SU-DHL-6 (cell line): ENCODE measurements at regions not wholly inside any gene's neighbourhood (a gene's known extent, or its start where the extent isn't known, plus 50 kb on each side); places are given as distances from the start of the nearest gene placed in this dataset.
"Not testable (repeated sequence)": the region's sequence is repeated elsewhere in the genome, so short reads cannot be mapped to it uniquely, and the experiment has no call there.

Source experiments
- H2AFZ ChIP-seq: fragments of 200-600 bp; sonication (generic); 2 replicates; pipeline ENCODE4 v1.6.1; 2014; ENCODE audit warnings: low read depth, mild to moderate bottlenecking, moderate library complexity, mixed read lengths, antibody characterized with exemption, low read length; ENCODE audit not compliant: severe bottlenecking
- H3F3A ChIP-seq: fragments of 200-600 bp; shearing (Covaris generic); 2 replicates; pipeline ENCODE4 v1.6.0; 2016; ENCODE audit warnings: antibody characterized with exemption, mild to moderate bottlenecking; ENCODE audit not compliant: insufficient read depth
- H3K27ac ChIP-seq: fragments of 200-600 bp; sonication (generic); 2 replicates; pipeline ENCODE4 v1.5.1; 2016; ENCODE audit warnings: low read depth, mild to moderate bottlenecking, low read length, moderate library complexity, mixed read lengths
- H3K27me3 ChIP-seq: fragments of 200-600 bp; sonication (generic), shearing (Covaris generic); 2 replicates; pipeline ENCODE4 v1.6.0; 2014; ENCODE audit warnings: mild to moderate bottlenecking, low read length
- H3K36me3 ChIP-seq: fragments of 200-600 bp; sonication (generic); 2 replicates; pipeline ENCODE4 v1.6.1; 2014; ENCODE audit warnings: mild to moderate bottlenecking, low read length, mixed read lengths
- H3K4me2 ChIP-seq: fragments of 300-600, 200-600 bp; shearing (Covaris generic), sonication (generic); 2 replicates; pipeline ENCODE4 v1.6.0; 2014; ENCODE audit warnings: low read length, low read depth, mild to moderate bottlenecking; ENCODE audit not compliant: poor library complexity, severe bottlenecking
- H3K4me3 ChIP-seq: fragments of 200-600 bp; sonication (generic); 2 replicates; pipeline ENCODE4 v1.5.1; 2014; ENCODE audit warnings: antibody characterized with exemption, low read length, mild to moderate bottlenecking, mixed read lengths; ENCODE audit not compliant: insufficient read depth, poor library complexity, severe bottlenecking
- H3K79me2 ChIP-seq: fragments of 200-600 bp; sonication (generic); 2 replicates; pipeline ENCODE4 v1.6.1; 2014; ENCODE audit warnings: mild to moderate bottlenecking, low read length, moderate library complexity; ENCODE audit not compliant: insufficient read depth
- H3K9ac ChIP-seq: fragments of 200-600 bp; sonication (generic); 2 replicates; pipeline ENCODE4 v1.7.0; 2014; ENCODE audit warnings: mild to moderate bottlenecking, low read length
- H3K9me2 ChIP-seq: fragments of 200-600 bp; sonication (generic); replicated peaks from 2 replicates; pipeline ENCODE4 v1.6.1; 2014; ENCODE audit warnings: low read length; ENCODE audit not compliant: insufficient read depth
- H3K9me3 ChIP-seq: fragments of 200-600 bp; sonication (generic); 2 replicates; pipeline ENCODE4 v1.6.1; 2014; ENCODE audit warnings: low read length, mixed read lengths; ENCODE audit not compliant: insufficient read depth
- H4K20me1 ChIP-seq: fragments of 200-600 bp; sonication (generic); 2 replicates; pipeline ENCODE4 v1.6.1; 2014; ENCODE audit warnings: low read depth, mild to moderate bottlenecking, antibody characterized with exemption, low read length, moderate library complexity, mixed read lengths
- CTCF ChIP-seq: fragments of 200-600 bp; sonication (generic); IDR thresholded peaks from one replicate; pipeline ENCODE4 v1.5.1; 2017; ENCODE audit warnings: antibody characterized with exemption, mild to moderate bottlenecking, low read length, moderate library complexity; ENCODE audit not compliant: insufficient read depth, poor library complexity, severe bottlenecking
- EZH2phosphoT487 ChIP-seq: fragments of 200-600 bp; sonication (generic), shearing (Covaris generic); conservative IDR thresholded peaks from 2 replicates; pipeline ENCODE4 v1.6.1; 2018; ENCODE audit warnings: mild to moderate bottlenecking, antibody characterized with exemption, low read length, moderate library complexity, mixed read lengths

- H3K27me3 ChIP-seq, H3K79me2 ChIP-seq, H3K9ac ChIP-seq, H3K9me2 ChIP-seq, H3K9me3 ChIP-seq, H4K20me1 ChIP-seq, H3K4me3 ChIP-seq, H2AFZ ChIP-seq, H3F3A ChIP-seq, H3K36me3 ChIP-seq, H3K4me2 ChIP-seq, H3K27ac ChIP-seq: not testable (repeated sequence)
Measured at GRCh38 chr13:54132720-54133119, 1104.1 kb downstream of the OLFM4 start.

- no peak overlapping the region for H3K4me2 ChIP-seq
- H3K9ac ChIP-seq, result no peak overlapping the region
- no peak overlapping the region for H2AFZ ChIP-seq
- no peak overlapping the region for H3K27ac ChIP-seq
- no peaks in the 10 kb centered on the region for H4K20me1 ChIP-seq
- H3K4me3 ChIP-seq, result no peak overlapping the region
- H3K9me2 ChIP-seq, result no peaks in the 10 kb centered on the region
- H3K27me3 ChIP-seq, result no peaks in the 10 kb centered on the region
- H3K79me2 ChIP-seq, result no peaks in the 10 kb centered on the region
- H3F3A ChIP-seq, result no peaks in the 10 kb centered on the region
- no peaks in the 10 kb centered on the region for H3K9me3 ChIP-seq
- no peaks in the 10 kb centered on the region for H3K36me3 ChIP-seq
- no peak for TF ChIP-seq CTCF
- TF ChIP-seq EZH2phosphoT487, result no peak
Measured at GRCh38 chr13:54133746-54134145, 1105.1 kb downstream of the OLFM4 start.

- Histone ChIP-seq H3K36me3 (no peaks in the 10 kb centered on the region), H3K27me3 (no peaks in the 10 kb centered on the region), H2AFZ (no peak overlapping the region), H3F3A (no peaks in the 10 kb centered on the region), H3K9me2 (no peaks in the 10 kb centered on the region), H3K4me3 (no peak overlapping the region), H3K4me2 (no peak overlapping the region), H3K27ac (no peak overlapping the region), H3K9ac (no peak overlapping the region), H3K9me3 (no peaks in the 10 kb centered on the region), H4K20me1 (no peaks in the 10 kb centered on the region), H3K79me2 (no peaks in the 10 kb centered on the region)
- TF ChIP-seq EZH2phosphoT487 (no peak), CTCF (no peak)
Measured at GRCh38 chr13:54144828-54145227, 1116.2 kb downstream of the OLFM4 start.

GRCh38 chr13:54150851-54151250 is 1122.2 kb downstream of the OLFM4 start:
- no peaks in the 10 kb centered on the region for H3K79me2 ChIP-seq
- no peak overlapping the region for H3K4me2 ChIP-seq
- no peak overlapping the region for H2AFZ ChIP-seq
- H3K27me3 ChIP-seq, result no peaks in the 10 kb centered on the region
- H3K27ac ChIP-seq, result no peak overlapping the region
- H3K4me3 ChIP-seq, result no peak overlapping the region
- H4K20me1 ChIP-seq, result no peaks in the 10 kb centered on the region
- no peak for TF ChIP-seq EZH2phosphoT487
- H3K9me3 ChIP-seq, result no peaks in the 10 kb centered on the region
- no peaks in the 10 kb centered on the region for H3F3A ChIP-seq
- no peak overlapping the region for H3K9ac ChIP-seq
- no peaks in the 10 kb centered on the region for H3K36me3 ChIP-seq
- no peaks in the 10 kb centered on the region for H3K9me2 ChIP-seq
